DMS53 (cell line): ENCODE measurements at regions not wholly inside any gene's neighbourhood (a gene's known extent, or its start where the extent isn't known, plus 50 kb on each side); places are given as distances from the start of the nearest gene placed in this dataset.
A peak's percentile ranks its signal among the peaks of the same experiment; 100 is the strongest.

Experiments
- DNase-seq: peaks from one replicate; lab custom pipeline; 2025; lab: John Stamatoyannopoulos, UW

DNA sequence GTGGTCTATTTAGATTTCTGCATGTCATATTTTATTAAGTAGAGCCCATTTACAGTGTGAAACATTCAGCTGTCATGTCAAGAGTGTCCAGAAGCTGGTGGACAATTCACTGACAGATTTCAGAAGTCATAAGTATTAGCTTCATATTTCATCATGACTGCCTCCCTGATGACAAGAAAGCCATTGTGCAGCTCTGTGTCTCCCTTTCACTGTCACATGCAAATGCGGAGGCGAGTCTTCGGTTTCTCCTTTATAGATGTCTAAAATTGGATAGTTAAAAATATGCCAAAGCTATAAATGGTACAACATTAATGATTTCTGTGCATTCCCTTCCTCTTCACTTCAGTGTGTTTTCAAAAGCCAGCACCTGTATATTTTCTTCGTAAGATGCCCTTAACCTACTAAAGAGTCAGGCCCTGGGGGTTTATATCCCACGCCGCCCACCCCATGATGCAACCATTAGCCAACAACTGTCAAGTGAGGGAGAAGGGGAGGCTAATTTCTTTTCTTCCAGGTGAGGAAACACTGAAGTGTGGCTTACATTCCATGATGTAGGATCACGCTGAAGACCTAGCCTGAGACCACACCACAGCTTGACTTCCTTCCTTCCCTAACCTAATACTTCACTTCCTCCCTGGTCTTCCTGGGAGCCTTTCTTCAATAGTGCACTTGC is 99.6 kb upstream of the DDX18 start:
- no peak for DNase-seq

DNA sequence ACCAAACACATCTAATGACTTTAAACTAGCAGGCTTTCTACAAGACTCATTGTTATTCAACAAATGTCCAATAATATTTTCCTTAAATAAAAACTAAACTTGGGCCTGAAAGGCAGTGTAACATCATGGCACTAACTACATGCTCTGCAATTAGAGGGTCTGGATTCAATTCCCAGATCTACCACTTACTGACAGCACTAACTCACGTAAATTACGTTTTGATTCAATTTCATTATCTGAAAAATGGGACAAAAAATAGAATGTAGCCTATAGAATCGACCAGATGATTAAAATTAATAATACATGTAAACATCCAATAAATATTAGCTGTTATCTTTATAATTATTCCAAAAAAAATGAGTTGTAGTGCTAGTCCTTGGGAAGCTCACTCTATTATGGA is 98.0 kb upstream of the DDX18 start:
- DNase-seq: no peak

DNA sequence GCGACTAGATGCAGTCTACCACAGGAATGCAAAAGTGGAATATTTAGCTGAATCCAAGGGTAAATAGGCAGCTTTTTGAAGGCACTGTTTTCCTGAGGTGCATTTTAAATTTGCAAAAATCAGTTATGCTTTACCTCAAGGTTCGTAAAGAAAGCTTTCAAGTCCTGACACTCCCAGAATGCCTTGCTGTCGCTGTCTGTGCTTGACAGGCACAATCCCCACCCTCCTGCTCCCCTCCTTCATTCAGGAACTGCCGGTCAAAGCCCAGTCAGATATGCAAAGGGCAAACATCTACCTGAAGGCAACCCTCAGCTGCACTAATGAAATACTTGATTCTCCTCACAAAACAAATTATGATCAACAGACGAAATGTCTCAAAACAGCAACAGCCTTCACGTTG is 97.4 kb upstream of the DDX18 start:
- no peak for DNase-seq

DNA sequence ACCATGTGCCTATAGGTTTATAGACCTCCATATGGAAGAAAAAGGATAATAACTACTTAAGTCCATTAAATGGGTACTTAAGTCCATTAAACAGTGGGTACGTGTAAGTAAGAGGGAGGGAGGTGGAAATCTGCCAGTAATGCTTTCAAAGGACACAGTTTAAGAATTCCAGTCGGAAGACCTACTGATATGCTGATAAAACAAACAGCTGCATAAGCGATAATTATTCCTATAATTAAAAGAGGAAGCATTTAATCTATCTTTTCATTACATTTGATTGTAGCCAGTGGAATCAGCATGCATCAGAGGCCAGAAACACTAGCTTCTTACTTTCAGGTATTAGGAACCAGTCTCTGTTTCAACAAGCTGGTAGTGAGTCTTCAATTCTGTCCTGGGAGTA is 96.4 kb upstream of the DDX18 start:
- DNase-seq: no peak

DNA sequence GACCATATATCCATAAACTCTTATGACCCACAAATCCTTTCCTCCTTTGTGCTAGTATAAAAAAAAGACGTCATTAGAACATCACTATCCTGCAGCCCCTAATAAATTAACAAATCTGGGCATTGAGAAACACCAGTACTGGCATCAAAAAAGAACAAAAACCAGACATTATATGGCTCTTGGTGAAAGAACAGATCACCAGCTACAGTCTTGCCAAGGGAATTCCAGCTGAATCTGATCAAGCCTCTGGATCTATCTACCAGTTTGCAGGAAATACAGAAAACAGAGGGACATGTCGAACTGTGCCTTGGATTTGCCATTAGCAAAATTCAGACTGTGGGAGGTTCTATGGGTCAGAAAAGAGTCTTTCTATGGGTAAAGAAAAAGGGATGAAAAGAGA is 93.7 kb upstream of the DDX18 start:
- DNase-seq: no peak

DNA sequence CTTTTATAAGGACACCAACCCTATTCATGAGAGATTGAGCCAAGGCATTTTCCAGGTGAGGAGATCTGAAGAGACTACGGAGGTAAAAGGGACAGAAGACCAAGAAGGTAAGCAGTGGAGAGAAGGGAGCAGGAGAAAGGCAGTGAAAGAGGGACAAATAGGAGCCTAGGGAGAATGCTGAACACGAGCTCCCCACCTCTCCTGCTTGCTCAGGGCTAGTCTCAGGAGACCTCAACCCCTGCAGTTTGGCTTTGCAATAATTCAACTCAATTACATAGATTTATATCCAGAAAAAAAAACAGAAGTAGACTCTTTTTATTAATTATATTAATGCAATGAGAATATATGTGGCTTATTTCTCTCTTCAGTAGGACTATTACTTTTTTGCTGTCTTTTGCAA is 91.0 kb upstream of the DDX18 start:
- DNase-seq: no peak

DNA sequence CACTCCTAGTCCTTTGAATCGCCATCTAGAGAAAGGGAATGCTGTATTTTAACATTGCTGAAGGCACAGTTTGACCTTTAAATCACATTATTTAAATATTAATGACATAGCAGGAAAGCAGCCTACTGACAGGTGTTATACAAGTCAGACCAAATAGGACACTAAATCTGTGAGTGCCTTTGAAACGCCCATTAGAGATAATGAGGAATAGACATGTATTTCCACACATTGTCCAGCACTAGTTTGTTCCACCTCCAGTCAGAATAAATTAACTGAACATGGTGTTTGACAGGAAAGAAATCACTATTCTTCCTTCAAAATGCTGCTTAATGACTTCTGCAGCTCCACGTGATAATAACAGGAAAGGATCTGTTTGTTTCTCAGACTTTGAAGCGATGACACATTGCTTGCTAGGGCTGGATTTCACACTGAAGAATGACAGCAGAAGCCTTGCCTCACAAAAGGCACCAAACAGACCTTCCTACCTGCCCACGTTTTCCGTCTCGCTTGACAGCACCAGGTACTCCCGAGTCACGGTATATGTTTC is 90.5 kb upstream of the DDX18 start:
- peak; percentile 17 for DNase-seq

DNA sequence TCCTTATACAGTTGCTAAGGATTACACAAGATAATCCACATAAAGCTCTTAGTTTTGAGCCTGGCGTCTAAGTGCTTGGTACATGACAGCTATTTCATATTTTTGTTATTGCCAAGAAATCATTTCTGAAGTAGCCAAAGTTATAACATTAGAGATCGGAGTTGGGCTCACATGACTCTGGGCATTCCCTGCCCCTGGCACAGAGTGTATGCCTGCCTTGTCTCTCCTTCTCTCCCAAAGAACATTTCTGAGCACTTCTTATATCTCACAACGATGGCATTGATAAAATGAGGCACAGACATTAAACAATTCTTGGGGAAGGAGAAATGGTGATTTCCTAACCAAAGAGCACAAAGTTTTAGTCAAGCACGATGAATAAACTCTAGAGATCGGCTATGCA is 87.7 kb upstream of the DDX18 start:
- DNase-seq: no peak

DNA sequence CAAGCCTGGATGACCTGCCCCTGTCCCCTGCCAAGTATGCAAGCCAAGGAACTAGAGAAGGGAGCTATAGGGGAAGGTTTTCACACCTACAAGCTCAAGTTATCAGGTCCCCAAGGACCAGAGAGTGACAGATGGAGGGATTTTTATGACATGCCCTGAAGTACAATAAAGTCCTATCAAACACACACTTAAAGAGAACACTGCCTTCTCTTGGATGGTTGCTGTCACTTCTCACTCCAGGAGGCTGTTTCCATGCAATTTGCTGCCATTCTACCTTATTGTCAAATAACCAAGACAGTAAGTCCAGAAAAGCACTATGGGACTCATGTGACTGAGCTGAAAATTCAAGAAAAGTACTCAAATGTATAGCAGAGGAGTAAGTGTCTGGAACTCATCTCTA is 76.6 kb upstream of the DDX18 start:
- DNase-seq: no peak

DNA sequence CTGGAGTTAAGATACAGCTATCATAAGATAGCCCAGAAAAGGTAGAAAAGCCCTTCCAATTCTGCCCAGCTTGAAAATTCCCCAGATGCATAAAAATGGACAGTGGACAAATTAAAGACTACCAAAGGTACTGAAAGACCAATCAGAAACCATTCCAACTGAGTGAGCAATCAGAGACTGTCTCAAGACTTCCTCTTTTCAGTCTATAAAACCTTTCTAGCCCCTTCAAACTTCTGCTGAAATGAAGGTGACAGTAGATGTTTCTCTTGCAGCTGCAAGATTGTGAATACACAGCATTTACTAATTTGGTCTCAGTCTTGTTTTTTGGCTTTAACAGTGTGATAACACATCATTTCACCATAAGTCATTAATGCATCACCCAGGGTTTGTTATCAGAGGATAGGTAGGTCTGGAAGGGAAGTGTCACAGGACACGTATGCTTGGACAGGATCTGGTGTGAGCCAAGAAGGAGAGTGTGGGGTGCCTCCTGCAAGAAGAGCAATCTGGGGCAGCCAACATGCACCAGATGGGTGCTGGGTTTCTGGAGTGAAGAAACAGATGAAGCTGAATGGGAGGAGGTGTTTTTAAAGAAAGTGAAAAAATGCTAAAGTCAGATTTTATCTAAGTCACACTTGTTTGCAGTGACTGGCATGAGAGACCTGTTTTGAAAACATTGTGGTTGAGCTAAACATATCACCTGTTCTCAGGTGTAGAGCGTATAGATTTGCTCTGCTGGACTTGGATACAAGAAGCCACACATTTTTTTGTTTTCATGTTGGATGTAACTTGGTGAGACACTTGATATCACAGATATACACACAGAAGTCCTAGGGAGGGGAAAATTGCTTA is 75.3 kb upstream of the DDX18 start:
- DNase-seq: no peak

DNA sequence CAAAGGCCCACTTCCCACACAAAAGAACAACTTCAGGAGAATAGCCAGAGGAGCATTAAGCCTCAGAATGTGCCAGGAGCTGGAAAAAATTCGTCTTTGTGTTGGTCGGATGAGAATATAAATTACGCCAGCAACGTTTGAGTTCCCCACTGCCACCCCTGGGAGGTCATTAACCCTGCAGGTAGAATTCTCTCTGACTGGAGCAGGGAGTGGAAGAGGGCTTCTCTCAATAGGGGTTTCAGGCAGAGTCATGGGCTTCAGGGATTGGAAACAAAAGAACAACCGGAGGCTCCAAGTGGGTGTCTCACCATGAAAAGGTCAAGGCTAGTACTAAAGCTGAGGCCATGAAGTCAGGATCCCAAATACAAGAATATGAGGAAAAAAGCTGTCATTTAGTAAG is 69.0 kb upstream of the DDX18 start:
- DNase-seq: no peak

DNA sequence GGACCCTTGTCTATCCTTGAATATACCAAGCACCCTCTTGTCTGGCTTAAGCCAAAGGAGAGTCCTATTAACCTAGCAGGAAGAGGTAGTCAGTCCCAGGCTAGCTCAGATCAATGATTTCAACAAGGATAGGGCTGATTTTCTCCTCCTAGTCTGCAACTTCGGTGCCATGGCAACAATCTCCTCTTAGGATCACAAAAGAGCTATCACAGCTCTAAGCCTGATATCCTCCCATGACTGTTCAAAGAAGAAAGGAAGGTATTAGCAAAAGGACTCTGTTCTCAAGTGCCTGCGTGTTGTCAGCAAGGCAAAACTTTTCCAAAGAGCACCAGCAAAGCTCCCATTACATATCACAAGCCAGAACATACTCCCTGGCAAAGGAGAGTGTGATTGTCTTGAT is 58.7 kb upstream of the DDX18 start:
- no peak for DNase-seq

DNA sequence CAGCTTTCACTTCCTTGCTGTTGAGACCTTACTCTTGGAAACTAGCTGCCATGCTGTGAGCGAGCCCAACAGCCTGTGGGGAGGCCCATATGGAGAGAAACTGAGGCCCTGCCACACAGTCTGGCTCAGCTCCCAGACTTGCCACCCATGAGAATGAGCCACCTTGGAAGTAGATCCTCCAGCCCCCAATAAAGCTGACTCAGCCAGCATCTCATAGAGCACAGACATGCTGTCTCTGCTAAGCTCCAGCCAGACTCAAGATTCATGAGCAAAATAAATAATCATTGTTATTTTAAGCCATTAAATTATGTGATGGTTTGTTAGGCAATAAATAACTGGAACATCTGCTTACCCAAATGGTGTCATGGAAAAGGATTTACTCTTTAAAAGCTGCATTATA is 53.6 kb upstream of the DDX18 start:
- no peak for DNase-seq

DNA sequence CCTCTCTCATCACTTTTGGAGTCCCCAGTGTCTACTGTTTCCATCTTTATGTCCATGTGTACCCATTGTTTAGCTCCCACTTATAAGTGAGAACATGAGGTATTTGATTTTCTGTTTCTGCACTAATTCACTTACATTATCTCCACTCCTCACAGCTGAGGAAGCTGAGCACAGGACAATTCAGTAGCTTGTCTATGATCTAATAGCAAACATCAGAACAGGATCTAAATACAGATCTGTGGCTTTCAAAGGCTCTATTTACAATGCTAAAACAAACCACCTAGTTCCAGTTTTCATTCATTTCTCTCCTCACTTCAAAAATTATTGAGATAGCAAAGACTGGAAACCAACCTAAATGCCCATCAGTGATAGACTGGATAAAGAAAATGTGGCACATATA is 52.0 kb upstream of the DDX18 start:
- peak; percentile 10 for DNase-seq

DNA sequence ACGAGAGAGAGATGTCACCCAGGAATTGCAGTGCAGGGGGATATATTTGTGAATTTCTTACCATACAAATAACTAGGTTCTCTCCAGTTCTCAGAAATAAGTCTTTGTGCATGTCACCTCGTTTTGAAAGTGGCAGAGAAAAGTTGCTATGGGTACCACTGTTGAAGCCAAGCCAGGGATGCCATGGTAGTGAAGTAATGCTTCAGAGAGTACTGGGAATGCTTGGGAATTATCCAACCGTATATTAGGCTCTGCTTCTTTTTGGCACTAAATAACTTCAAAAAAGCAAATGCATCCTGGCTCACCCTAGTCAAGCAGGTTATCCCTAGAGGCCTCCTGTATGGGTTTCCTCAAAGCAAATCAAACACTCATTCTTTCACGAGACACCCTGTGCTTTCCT is 50.7 kb upstream of the DDX18 start:
- no peak for DNase-seq
